Vagina (tissue), 2 donors: ENCODE measurements at regions not wholly inside any gene's neighbourhood (a gene's known extent, or its start where the extent isn't known, plus 50 kb on each side); places are given as distances from the start of the nearest gene placed in this dataset.

Experiments used
- POLR2A ChIP-seq, 2 donors: fragments of 450-650 bp; IDR thresholded peaks; one replicate each; pipeline ENCODE4 v1.6.1; 2017; ENCODE audit warnings: antibody characterized with exemption in 2 of 2, mild to moderate bottlenecking in 2 of 2, moderate library complexity in 2 of 2
- POLR2AphosphoS5 ChIP-seq, 2 donors: sonication (generic); formaldehyde crosslinking; IDR thresholded peaks; one replicate each; pipeline ENCODE4 v1.9.0; 2017; ENCODE audit warnings: antibody characterized with exemption in 2 of 2, mild to moderate bottlenecking in 2 of 2, low read depth in 1 of 2; ENCODE audit not compliant: insufficient read depth in 1 of 2
- TF ChIP-seq, protein P1 (sequence below), 3 experiments: fragments of 450-650 bp in 2 of 3; fragments of 200-600 bp in 1 of 3; sonication (generic) in 1 of 3; IDR thresholded peaks; one replicate each; pipeline ENCODE4 v1.5.1; 2017 to 2019; ENCODE audit warnings: antibody characterized with exemption in 3 of 3, mild to moderate bottlenecking in 2 of 3, moderate library complexity in 2 of 3

DNA sequence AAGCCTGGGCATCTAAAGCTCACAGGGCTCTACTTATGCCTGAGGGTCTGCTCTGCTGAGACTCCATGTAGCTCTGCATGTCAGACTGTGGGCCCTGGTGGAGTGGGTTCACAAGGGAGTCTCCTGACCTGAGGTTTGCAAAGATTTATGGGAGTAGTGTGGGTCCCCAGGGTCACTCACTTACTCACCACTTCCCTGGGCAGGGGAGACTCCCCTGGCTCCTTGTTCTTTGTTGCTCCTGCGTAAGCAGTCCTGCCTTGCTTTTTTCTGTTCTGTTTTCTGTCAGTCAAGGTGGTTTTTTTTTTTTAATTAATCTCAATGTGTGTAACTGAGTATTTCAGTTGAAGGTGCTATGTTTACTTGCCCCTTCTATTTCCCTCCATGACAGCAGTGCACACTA lies 256.6 kb downstream of the TMEM38B start:
- TF ChIP-seq, protein P1, sequence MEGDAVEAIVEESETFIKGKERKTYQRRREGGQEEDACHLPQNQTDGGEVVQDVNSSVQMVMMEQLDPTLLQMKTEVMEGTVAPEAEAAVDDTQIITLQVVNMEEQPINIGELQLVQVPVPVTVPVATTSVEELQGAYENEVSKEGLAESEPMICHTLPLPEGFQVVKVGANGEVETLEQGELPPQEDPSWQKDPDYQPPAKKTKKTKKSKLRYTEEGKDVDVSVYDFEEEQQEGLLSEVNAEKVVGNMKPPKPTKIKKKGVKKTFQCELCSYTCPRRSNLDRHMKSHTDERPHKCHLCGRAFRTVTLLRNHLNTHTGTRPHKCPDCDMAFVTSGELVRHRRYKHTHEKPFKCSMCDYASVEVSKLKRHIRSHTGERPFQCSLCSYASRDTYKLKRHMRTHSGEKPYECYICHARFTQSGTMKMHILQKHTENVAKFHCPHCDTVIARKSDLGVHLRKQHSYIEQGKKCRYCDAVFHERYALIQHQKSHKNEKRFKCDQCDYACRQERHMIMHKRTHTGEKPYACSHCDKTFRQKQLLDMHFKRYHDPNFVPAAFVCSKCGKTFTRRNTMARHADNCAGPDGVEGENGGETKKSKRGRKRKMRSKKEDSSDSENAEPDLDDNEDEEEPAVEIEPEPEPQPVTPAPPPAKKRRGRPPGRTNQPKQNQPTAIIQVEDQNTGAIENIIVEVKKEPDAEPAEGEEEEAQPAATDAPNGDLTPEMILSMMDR (IDR thresholded peaks at IDR 0.05): no peak
- TF ChIP-seq POLR2A (IDR thresholded peaks at IDR 0.05) (no peak), POLR2AphosphoS5 (IDR thresholded peaks at IDR 0.05; ENCODE audit: insufficient read depth in 1 of 2, low read depth in 1 of 2) (no peak)
